Mesenchymal stem cell (in vitro differentiated cells and primary cell): ENCODE measurements at regions not wholly inside any gene's neighbourhood (a gene's known extent, or its start where the extent isn't known, plus 50 kb on each side); places are given as distances from the start of the nearest gene placed in this dataset.

ENCODE experiments used
- DNase-seq: peaks from one replicate; pipeline ENCODE4 v3.0.0-alpha.2; 2013
- H2AFZ ChIP-seq: one replicate; pipeline ENCODE4 v1.6.1; 2013; ENCODE audit warnings: low read depth, mild to moderate bottlenecking, control low read depth, inconsistent platforms, low read length, moderate library complexity
- H2AK5ac ChIP-seq: 2 replicates; pipeline ENCODE4 v1.6.1; 2013; ENCODE audit warnings: low read length, moderate library complexity, mild to moderate bottlenecking, inconsistent platforms; ENCODE audit not compliant: severe bottlenecking
- H2BK120ac ChIP-seq: one replicate; pipeline ENCODE4 v1.6.1; 2013; ENCODE audit warnings: low read depth, mild to moderate bottlenecking, inconsistent platforms, low read length, moderate library complexity
- H2BK12ac ChIP-seq, 2 experiments: one replicate each; pipeline ENCODE4 v1.6.1; 2013; ENCODE audit warnings: inconsistent platforms in 2 of 2, low read length in 2 of 2, mild to moderate bottlenecking in 2 of 2, moderate library complexity in 2 of 2, control low read depth in 1 of 2
- H2BK15ac ChIP-seq: one replicate; pipeline ENCODE4 v1.6.1; 2013; ENCODE audit warnings: mild to moderate bottlenecking, low read depth, inconsistent platforms; ENCODE audit not compliant: poor library complexity, severe bottlenecking
- H2BK5ac ChIP-seq: 2 replicates; pipeline ENCODE4 v1.6.1; 2013; ENCODE audit warnings: low read depth, mild to moderate bottlenecking, low read length, control low read depth, inconsistent platforms; ENCODE audit not compliant: poor library complexity, severe bottlenecking
- H3K14ac ChIP-seq, 2 experiments: one replicate each; pipeline ENCODE4 v1.6.1; 2013; ENCODE audit warnings: inconsistent platforms in 2 of 2, low read length in 2 of 2, control low read depth in 1 of 2, mild to moderate bottlenecking in 1 of 2, moderate library complexity in 1 of 2
- H3K18ac ChIP-seq, 2 experiments: one replicate each; pipeline ENCODE4 v1.6.1; 2013; ENCODE audit warnings: inconsistent platforms in 2 of 2, low read length in 2 of 2, control low read depth in 1 of 2, low read depth in 1 of 2, mild to moderate bottlenecking in 1 of 2
- H3K23ac ChIP-seq, 2 experiments: one replicate each; pipeline ENCODE4 v1.6.1; 2013; ENCODE audit warnings: inconsistent platforms in 2 of 2, low read length in 2 of 2, mild to moderate bottlenecking in 2 of 2, moderate library complexity in 2 of 2, control low read depth in 1 of 2
- H3K27ac ChIP-seq: 2 replicates; pipeline ENCODE4 v1.5.1; 2013; ENCODE audit warnings: mild to moderate bottlenecking, moderate library complexity, low read length, control low read depth, inconsistent platforms; ENCODE audit not compliant: poor library complexity, severe bottlenecking
- H3K27me3 ChIP-seq, 2 experiments: 2 replicates each; pipeline versions ENCODE4 v1.6.1 to v1.7.0; 2013; ENCODE audit warnings: low read length in 2 of 2, mild to moderate bottlenecking in 2 of 2, moderate library complexity in 2 of 2, control low read depth in 1 of 2, inconsistent platforms in 1 of 2; ENCODE audit not compliant: control insufficient read depth in 1 of 2, insufficient read depth in 1 of 2
- H3K36me3 ChIP-seq, 2 experiments: 2 replicates each; pipeline versions ENCODE4 v1.6.1 to v1.7.0; 2013; ENCODE audit warnings: low read length in 2 of 2, control low read depth in 1 of 2, inconsistent platforms in 1 of 2, low read depth in 1 of 2, mild to moderate bottlenecking in 1 of 2; ENCODE audit not compliant: insufficient read depth in 2 of 2, control insufficient read depth in 1 of 2
- H3K4ac ChIP-seq, 2 experiments: one replicate each; pipeline ENCODE4 v1.6.1; 2013; ENCODE audit warnings: inconsistent platforms in 2 of 2, low read length in 2 of 2, mild to moderate bottlenecking in 2 of 2, moderate library complexity in 2 of 2, control low read depth in 1 of 2, low read depth in 1 of 2
- H3K4me1 ChIP-seq: 2 replicates; pipeline ENCODE4 v1.6.1; 2013; ENCODE audit warnings: low read depth, low read length, control low read depth; ENCODE audit not compliant: control insufficient read depth, insufficient read depth
- H3K4me2 ChIP-seq: 2 replicates; pipeline ENCODE4 v1.6.1; 2013; ENCODE audit warnings: low read length, mild to moderate bottlenecking, inconsistent platforms; ENCODE audit not compliant: poor library complexity, severe bottlenecking
- H3K4me3 ChIP-seq, 2 experiments: 2 replicates each; pipeline versions ENCODE4 v1.5.1 to v1.7.0; 2013; ENCODE audit warnings: low read length in 2 of 2, mild to moderate bottlenecking in 2 of 2, control low read depth in 1 of 2, low read depth in 1 of 2; ENCODE audit not compliant: insufficient read depth in 1 of 2
- H3K79me1 ChIP-seq: replicated peaks from 2 replicates; pipeline ENCODE4 v1.6.1; 2013; ENCODE audit warnings: mild to moderate bottlenecking, control low read depth, low read length, inconsistent platforms; ENCODE audit not compliant: poor library complexity, severe bottlenecking
- H3K9ac ChIP-seq: 2 replicates; pipeline ENCODE4 v1.7.0; 2013; ENCODE audit warnings: mild to moderate bottlenecking, low read length, moderate library complexity
- H3K9me3 ChIP-seq: 2 replicates; pipeline ENCODE4 v1.7.0; 2013; ENCODE audit warnings: mild to moderate bottlenecking, low read length; ENCODE audit not compliant: control insufficient read depth
- H4K8ac ChIP-seq: one replicate; pipeline ENCODE4 v1.6.1; 2013; ENCODE audit warnings: inconsistent platforms, mild to moderate bottlenecking, low read length, moderate library complexity
- H4K91ac ChIP-seq: one replicate; pipeline ENCODE4 v1.6.1; 2013; ENCODE audit warnings: mild to moderate bottlenecking, low read length, inconsistent platforms
- WGBS: methylation state at CpG from one replicate; pipeline ENCODE4 v1.1.7; 2013; ENCODE audit warnings: mixed read lengths; 5-methylcytosine and 5-hydroxymethylcytosine counted together

DNA sequence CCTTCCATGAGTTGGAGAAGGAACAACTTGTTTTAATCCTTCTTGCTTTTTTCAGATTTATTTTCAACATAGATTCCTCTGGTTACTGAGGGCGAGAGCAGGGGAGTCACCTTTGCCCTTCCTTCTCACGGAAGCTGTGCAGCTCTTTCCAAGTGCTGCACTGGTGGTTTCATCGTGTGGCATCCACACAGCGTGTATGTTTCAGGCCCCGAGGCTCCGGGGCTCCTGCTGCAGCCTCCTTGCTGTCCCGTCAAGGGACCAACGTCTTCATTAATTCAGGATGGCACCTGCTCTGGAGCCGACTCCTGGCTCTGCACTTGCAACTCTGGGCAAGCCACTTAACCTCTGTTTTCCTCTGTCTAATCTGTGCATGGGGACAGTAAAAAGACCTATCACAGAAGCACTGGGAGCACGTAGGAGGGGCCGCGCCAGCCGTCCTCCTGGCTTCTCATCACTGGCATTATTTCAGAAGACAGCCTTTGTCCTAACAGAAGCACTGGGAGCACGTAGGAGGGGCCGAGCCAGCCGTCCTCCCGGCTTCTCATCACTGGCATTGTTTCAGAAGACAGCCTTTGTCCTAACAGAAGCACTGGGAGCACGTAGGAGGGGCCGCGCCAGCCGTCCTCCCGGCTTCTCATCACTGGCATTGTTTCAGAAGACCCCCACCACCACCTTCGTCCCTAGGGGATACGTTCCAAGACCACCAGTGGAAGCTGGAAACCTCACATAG lies 117.8 kb upstream of the NKX1-1 start:
- 82% methylated on average over 24 of the region's 24 CpGs for WGBS
- H2BK12ac ChIP-seq = no peak overlapping the region

DNA sequence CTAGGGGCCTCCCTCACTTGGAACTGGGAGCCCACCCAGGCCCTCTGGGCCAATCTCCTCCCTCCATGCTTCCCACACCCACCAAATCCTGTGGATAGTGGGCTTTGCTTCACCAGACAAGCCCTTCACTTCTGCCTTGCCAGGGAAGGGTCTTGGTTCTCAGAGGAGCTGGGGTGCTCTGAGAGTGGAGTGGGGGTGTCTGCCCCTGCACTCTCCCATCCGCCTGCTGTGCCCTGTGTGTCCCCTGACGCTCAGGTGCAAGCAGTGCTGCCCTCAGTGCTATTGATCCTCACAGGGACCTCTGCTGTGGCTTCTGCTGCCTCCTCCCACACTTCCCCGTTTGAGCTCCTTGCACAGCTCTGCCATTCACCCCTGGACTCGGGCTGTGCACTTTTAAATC lies 117.3 kb upstream of the NKX1-1 start:
- Histone ChIP-seq H3K18ac (no peak overlapping the region), H4K91ac (no peak overlapping the region), H3K27me3 (peaks cover 45 to 84% of the 10 kb centered on the region in 2 experiments), H3K4me2 (no peak overlapping the region), H3K79me1 (no peaks in the 10 kb centered on the region), H4K8ac (no peak overlapping the region), H2BK120ac (no peak overlapping the region), H3K14ac (no peak overlapping the region), H3K4me3 (no peak overlapping the region), H3K9ac (no peak overlapping the region), H3K27ac (no peak overlapping the region), H3K4ac (no peak overlapping the region), H3K23ac (no peak overlapping the region), H2AK5ac (no peak overlapping the region), H2BK5ac (no peak overlapping the region), H2BK15ac (no peak overlapping the region), H2BK12ac (no peak overlapping the region), H3K36me3 (no peaks in the 10 kb centered on the region), H2AFZ (no peak overlapping the region), H3K4me1 (peaks cover 7% of the 10 kb centered on the region), H3K9me3 (peaks cover 44% of the 10 kb centered on the region)
- 66% methylated on average over 4 of the region's 4 CpGs for WGBS
- no peak for DNase-seq

More for the DNA sequence above, 117.8 kb upstream of the NKX1-1 start:
- Histone ChIP-seq H2BK120ac (no peak overlapping the region), H2AFZ (no peak overlapping the region), H3K27me3 (peaks cover 49 to 83% of the 10 kb centered on the region in 2 experiments), H3K9me3 (peaks cover 47% of the 10 kb centered on the region), H3K18ac (no peak overlapping the region), H3K4me2 (no peak overlapping the region), H2AK5ac (no peak overlapping the region), H3K36me3 (no peaks in the 10 kb centered on the region), H3K23ac (no peak overlapping the region), H3K14ac (no peak overlapping the region), H2BK15ac (no peak overlapping the region), H3K27ac (no peak overlapping the region), H2BK5ac (no peak overlapping the region), H3K4ac (no peak overlapping the region), H3K4me3 (no peak overlapping the region), H3K79me1 (no peaks in the 10 kb centered on the region), H4K91ac (no peak overlapping the region), H3K4me1 (peaks cover 7% of the 10 kb centered on the region), H3K9ac (no peak overlapping the region), H4K8ac (no peak overlapping the region)
- no peak for DNase-seq

GRCh38 chr4:1523033-1523432 lies 116.8 kb upstream of the NKX1-1 start:
- Histone ChIP-seq H4K8ac (no peak overlapping the region), H2AFZ (no peak overlapping the region), H2BK120ac (no peak overlapping the region), H3K27me3 (peaks cover 41 to 84% of the 10 kb centered on the region in 2 experiments), H3K9me3 (peaks cover 40% of the 10 kb centered on the region), H3K4me1 (peaks cover 7% of the 10 kb centered on the region), H3K79me1 (no peaks in the 10 kb centered on the region), H2AK5ac (no peak overlapping the region), H3K27ac (no peak overlapping the region), H4K91ac (no peak overlapping the region), H3K4me2 (no peak overlapping the region), H3K23ac (no peak overlapping the region), H2BK12ac (no peak overlapping the region), H3K4me3 (no peak overlapping the region), H3K4ac (no peak overlapping the region), H3K36me3 (no peaks in the 10 kb centered on the region), H3K9ac (no peak overlapping the region), H3K18ac (no peak overlapping the region), H3K14ac (no peak overlapping the region), H2BK15ac (no peak overlapping the region), H2BK5ac (no peak overlapping the region)
- DNase-seq = no peak
- WGBS = 94% methylated on average over 5 of the region's 5 CpGs

- H3K36me3 ChIP-seq = no peaks in the 10 kb centered on the region
- no peak overlapping the region for H2BK15ac ChIP-seq
- no peak overlapping the region for H2AK5ac ChIP-seq
- H2AFZ ChIP-seq = no peak overlapping the region
- no peak overlapping the region for H3K18ac ChIP-seq
- H3K9me3 ChIP-seq = peaks cover 37% of the 10 kb centered on the region
- no peak overlapping the region for H3K9ac ChIP-seq
- no peak overlapping the region for H3K23ac ChIP-seq
- no peak overlapping the region for H3K27ac ChIP-seq
- H4K91ac ChIP-seq = no peak overlapping the region
- no peak overlapping the region for H3K4me2 ChIP-seq
- H3K79me1 ChIP-seq = no peaks in the 10 kb centered on the region
- H4K8ac ChIP-seq = no peak overlapping the region
- H2BK12ac ChIP-seq = no peak overlapping the region
- no peak overlapping the region for H3K14ac ChIP-seq
- no peak overlapping the region for H2BK5ac ChIP-seq
- H3K4me1 ChIP-seq = peaks cover 7% of the 10 kb centered on the region
- H2BK120ac ChIP-seq = no peak overlapping the region
- H3K4me3 ChIP-seq = no peak overlapping the region
- H3K27me3 ChIP-seq = peaks cover 38 to 86% of the 10 kb centered on the region in 2 experiments
- no peak overlapping the region for H3K4ac ChIP-seq
- WGBS = 92% methylated on average over 6 of the region's 6 CpGs
- no peak for DNase-seq
Measured at GRCh38 chr4:1522606-1523005, 116.4 kb upstream of the NKX1-1 start.
